Endothelial cell of umbilical vein (primary cell): ENCODE measurements at regions not wholly inside any gene's neighbourhood (a gene's known extent, or its start where the extent isn't known, plus 50 kb on each side); places are given as distances from the start of the nearest gene placed in this dataset.

Experiments
- BruUV-seq: library from RNA; stranded (reverse); fragments of 400-500 nt; replicated peaks from 2 replicates; lab custom pipeline; 2021; lab: Mats Ljungman, UMichigan
- CTCF ChIA-PET: fragments of 300-600, 350-600 bp; sonication (Branson Sonifier 250); formaldehyde crosslinking; loops from one replicate; lab custom pipeline; 2021; ENCODE audit warnings: antibody characterized with exemption, inconsistent platforms; lab: Charles Lee
- POLR2A ChIA-PET: fragments of 300-600, 350-600 bp; sonication (Branson Sonifier 250); formaldehyde crosslinking; loops from one replicate; lab custom pipeline; 2021; ENCODE audit warnings: antibody characterized with exemption, inconsistent platforms; lab: Charles Lee
- DNase-seq: peaks from one replicate; pipeline ENCODE4 v3.0.0-alpha.2; 2011; ENCODE audit warnings: low read depth, low spot score
- FAIRE-seq: peaks from 2 replicates; lab custom pipeline; 2011; peaks lifted over from hg19 to GRCh38; lab: Jason Lieb, UNC
- H2AFZ ChIP-seq: 2 replicates; pipeline ENCODE4 v1.6.0; 2012; ENCODE audit warnings: low read depth, low read length, control low read depth, inconsistent platforms
- H3K27ac ChIP-seq: 2 replicates; pipeline ENCODE4 v1.5.1; 2011; ENCODE audit warnings: low read depth, mild to moderate bottlenecking, control low read depth, low read length, moderate library complexity; ENCODE audit not compliant: insufficient read depth
- H3K27me3 ChIP-seq, 2 experiments: 2 replicates each; pipeline versions ENCODE4 v1.6.0 to v1.6.1; 2011; ENCODE audit warnings: low read length in 2 of 2, mixed read lengths in 1 of 2; ENCODE audit not compliant: control insufficient read depth in 2 of 2, insufficient read depth in 2 of 2
- H3K36me3 ChIP-seq, 2 experiments: 2 replicates in 1 of 2; 3 replicates in 1 of 2; pipeline ENCODE4 v1.5.1; 2011; ENCODE audit warnings: low read length in 2 of 2, mild to moderate bottlenecking in 1 of 2, moderate library complexity in 1 of 2; ENCODE audit not compliant: control insufficient read depth in 2 of 2, insufficient read depth in 2 of 2; ENCODE audit errors: extremely low read depth in 1 of 2
- H3K4me1 ChIP-seq: 3 replicates; pipeline ENCODE4 v1.5.1; 2011; ENCODE audit warnings: mild to moderate bottlenecking, low read length; ENCODE audit not compliant: control insufficient read depth, insufficient read depth; ENCODE audit errors: extremely low read depth
- H3K4me2 ChIP-seq: 2 replicates; pipeline ENCODE4 v1.6.1; 2011; ENCODE audit warnings: low read length, control low read depth, mixed read lengths; ENCODE audit not compliant: insufficient read depth
- H3K4me3 ChIP-seq, 3 experiments: fragments of 200-600 bp in 1 of 3; sonication (generic), shearing (Covaris generic) in 1 of 3; replicated peaks in 1 of 3; 2 replicates each; pipeline ENCODE4 v1.5.1; 2011 to 2016; ENCODE audit warnings: control low read depth in 3 of 3, low read length in 3 of 3, mild to moderate bottlenecking in 2 of 3, inconsistent platforms in 1 of 3, low read depth in 1 of 3, moderate library complexity in 1 of 3; ENCODE audit not compliant: insufficient read depth in 1 of 3
- H3K79me2 ChIP-seq: 2 replicates; pipeline ENCODE4 v1.6.0; 2012; ENCODE audit warnings: low read length, inconsistent platforms; ENCODE audit not compliant: control insufficient read depth, insufficient read depth
- H3K9ac ChIP-seq: replicated peaks from 2 replicates; pipeline ENCODE3; 2011; ENCODE audit warnings: low read length, control low read depth; ENCODE audit not compliant: insufficient read depth; ENCODE audit errors: extremely low read depth
- H3K9me1 ChIP-seq: replicated peaks from 3 replicates; pipeline ENCODE4 v1.6.0; 2011; ENCODE audit warnings: mild to moderate bottlenecking, low read length; ENCODE audit not compliant: control insufficient read depth, insufficient read depth; ENCODE audit errors: extremely low read depth
- H3K9me3 ChIP-seq: replicated peaks from 2 replicates; pipeline ENCODE4 v1.5.1; 2012; ENCODE audit warnings: low read length, inconsistent platforms; ENCODE audit not compliant: control insufficient read depth, insufficient read depth
- H4K20me1 ChIP-seq: replicated peaks from 2 replicates; pipeline ENCODE3; 2011; ENCODE audit warnings: mild to moderate bottlenecking, low read length; ENCODE audit not compliant: control insufficient read depth, insufficient read depth; ENCODE audit errors: extremely low read depth
- CTCF ChIP-seq, 2 donors: IDR thresholded peaks; 1 replicate in 1 of 2; 2 replicates in 1 of 2; pipeline ENCODE4 v1.5.1; 2011; ENCODE audit warnings: low read length in 2 of 2, mild to moderate bottlenecking in 2 of 2, moderate library complexity in 2 of 2, control low read depth in 1 of 2, inconsistent platforms in 1 of 2, low read depth in 1 of 2; ENCODE audit not compliant: insufficient read depth in 1 of 2; ENCODE audit errors: extremely low read depth in 1 of 2
- EZH2 ChIP-seq: IDR thresholded peaks from 2 replicates; pipeline ENCODE4 v1.6.1; 2012; ENCODE audit warnings: borderline replicate concordance, low read depth, mild to moderate bottlenecking, moderate library complexity, low read length, inconsistent platforms; ENCODE audit not compliant: severe bottlenecking
- FOS ChIP-seq: IDR thresholded peaks from 2 replicates; pipeline ENCODE4 v1.6.1; 2011; ENCODE audit warnings: mild to moderate bottlenecking, low read length, moderate library complexity, borderline replicate concordance; ENCODE audit not compliant: insufficient read depth
- GATA2 ChIP-seq: IDR thresholded peaks from 2 replicates; pipeline ENCODE4 v1.7.0; 2011; ENCODE audit warnings: low read depth, mild to moderate bottlenecking, moderate library complexity, mixed read lengths, low read length; ENCODE audit not compliant: insufficient read length, insufficient read depth
- JUN ChIP-seq: IDR thresholded peaks from 2 replicates; pipeline ENCODE4 v1.6.1; 2011; ENCODE audit warnings: borderline replicate concordance, low read depth; ENCODE audit not compliant: insufficient read length, insufficient read depth
- MAX ChIP-seq: IDR thresholded peaks from 2 replicates; pipeline ENCODE4 v1.6.1; 2011; ENCODE audit not compliant: insufficient read depth, insufficient read length
- MYC ChIP-seq: IDR thresholded peaks from one replicate; pipeline ENCODE4 v1.6.1; 2011; ENCODE audit warnings: mild to moderate bottlenecking, low read depth, low read length
- POLR2A ChIP-seq: IDR thresholded peaks from 2 replicates; pipeline ENCODE4 v1.6.1; 2012; ENCODE audit warnings: low read depth, mild to moderate bottlenecking, control low read depth, low read length
- POLR2AphosphoS5 ChIP-seq: IDR thresholded peaks from 2 replicates; pipeline ENCODE4 v1.6.1; 2012; ENCODE audit warnings: low read depth, mild to moderate bottlenecking, control low read depth, low read length, moderate library complexity; ENCODE audit not compliant: insufficient read depth
- dilution Hi-C: fragments of 300-500 bp; cut with MboI; formaldehyde crosslinking; loops from one replicate; pipeline ENCODE4 v1.15.0; 2019; ENCODE audit warnings: low sequenced_read_pairs; ENCODE audit not compliant: extremely low pct_ligation_motif_present
- intact Hi-C: fragments of 100-400 bp; cut with micrococcal nuclease; formaldehyde crosslinking; loops from one replicate; pipeline ENCODE4 v1.10.0; 2022

GRCh38 chr1:172905452-172905851 is 145.3 kb downstream of the TNFSF18 start:
- no peaks in the 10 kb centered on the region for H4K20me1 ChIP-seq
- no peaks in the 10 kb centered on the region for H3K9me1 ChIP-seq
- peak overlapping the region; percentile 88 for H3K27ac ChIP-seq
- no peaks in the 10 kb centered on the region for H3K9me3 ChIP-seq
- H2AFZ ChIP-seq: no peak overlapping the region
- no peaks in the 10 kb centered on the region for H3K79me2 ChIP-seq
- H3K36me3 ChIP-seq: no peaks in the 10 kb centered on the region
- POLR2A ChIA-PET: no interaction called here
- no peak for TF ChIP-seq JUN
- TF ChIP-seq EZH2: no peak
- no peak for TF ChIP-seq GATA2
- no peak for TF ChIP-seq MAX
- no peak for TF ChIP-seq MYC
- no peak for TF ChIP-seq CTCF (IDR thresholded peaks at IDR 0.05; ENCODE audit: extremely low read depth in 1 of 2, insufficient read depth in 1 of 2, low read depth in 1 of 2, low read length in 2 of 2)
- TF ChIP-seq FOS: no peak
- TF ChIP-seq POLR2A: no peak
- no peak for TF ChIP-seq POLR2AphosphoS5
- no peak overlapping the region for H3K4me2 ChIP-seq
- CTCF ChIA-PET: interaction anchor here (0.9 to 1.2 kb wide), 6 partner anchors 9 to 297 kb away, joined by 3 to 4 read pairs (median 3); no protein-coding TSS in a partner anchor
- H3K4me3 ChIP-seq: no peak overlapping the region
- intact Hi-C loops: loop anchor here (5.0 to 10.0 kb wide), 2 partner anchors 761 to 1117 kb away; partner anchors contain the start of gene RC3H1
- dilution Hi-C loops: no loop called here
- H3K4me1 ChIP-seq: peaks cover 79% of the 10 kb centered on the region
- DNase-seq: no peak
- FAIRE-seq: no peak
- peak overlapping the region; percentile 19 for H3K9ac ChIP-seq
- BruUV-seq: no TSS peak
- H3K27me3 ChIP-seq: no peaks in the 10 kb centered on the region
